Muscle layer of colon (tissue), 2 donors: ENCODE measurements at regions not wholly inside any gene's neighbourhood (a gene's known extent, or its start where the extent isn't known, plus 50 kb on each side); places are given as distances from the start of the nearest gene placed in this dataset.
"Not testable (repeated sequence)": the region's sequence is repeated elsewhere in the genome, so short reads cannot be mapped to it uniquely, and the experiment has no call there.

Experiments
- H3K27ac ChIP-seq: one replicate; pipeline ENCODE4 v1.7.0; 2013; ENCODE audit warnings: low read depth, mild to moderate bottlenecking, low read length, moderate library complexity
- H3K27me3 ChIP-seq, 2 donors: one replicate each; pipeline ENCODE4 v1.7.0; 2013; ENCODE audit warnings: low read length in 2 of 2, mild to moderate bottlenecking in 2 of 2; ENCODE audit not compliant: insufficient read depth in 2 of 2, control insufficient read depth in 1 of 2
- H3K36me3 ChIP-seq: one replicate; pipeline ENCODE4 v1.7.0; 2013; ENCODE audit warnings: mild to moderate bottlenecking, low read length; ENCODE audit not compliant: insufficient read depth
- H3K4me1 ChIP-seq: one replicate; pipeline ENCODE4 v1.7.0; 2013; ENCODE audit warnings: mild to moderate bottlenecking, low read length; ENCODE audit not compliant: insufficient read depth
- H3K4me3 ChIP-seq, 2 donors: one replicate each; pipeline ENCODE4 v1.7.0; 2013; ENCODE audit warnings: low read length in 2 of 2, low read depth in 1 of 2, mild to moderate bottlenecking in 1 of 2, moderate library complexity in 1 of 2
- H3K9ac ChIP-seq: one replicate; pipeline ENCODE4 v1.7.0; 2013; ENCODE audit warnings: low read length
- H3K9me3 ChIP-seq: one replicate; pipeline ENCODE4 v1.7.0; 2013; ENCODE audit warnings: mild to moderate bottlenecking, low read length
- donor health status: abdominal sarcoma.
- donor health status: Adenocarcinoma of cecum.

DNA sequence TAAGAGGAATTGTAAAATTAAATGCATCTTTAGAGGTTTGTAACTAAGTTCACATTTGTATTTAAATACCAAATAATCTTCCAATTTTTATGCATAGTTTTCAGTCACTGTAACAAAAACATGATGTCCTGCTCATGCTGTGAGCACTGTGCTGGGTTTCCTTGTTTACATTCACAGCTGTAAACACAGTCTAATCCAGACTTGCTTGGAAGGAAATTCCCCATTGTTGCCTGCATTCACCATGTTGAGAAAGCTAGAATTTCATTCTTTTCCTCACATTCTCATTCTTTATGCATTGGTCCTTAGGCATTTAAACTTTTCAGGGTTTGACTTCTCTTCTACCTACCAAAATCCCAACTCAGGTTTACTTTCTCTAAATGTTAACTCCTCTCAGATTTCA is 242.0 kb upstream of the TBX18 start:
- H3K9me3 ChIP-seq = no peaks in the 10 kb centered on the region
- no peak overlapping the region for H3K9ac ChIP-seq
- H3K27ac ChIP-seq = no peak overlapping the region
- H3K36me3 ChIP-seq = no peaks in the 10 kb centered on the region
- no peaks in the 10 kb centered on the region for H3K4me1 ChIP-seq
- H3K4me3 ChIP-seq = no peak overlapping the region
- H3K27me3 ChIP-seq = no peaks in the 10 kb centered on the region

DNA sequence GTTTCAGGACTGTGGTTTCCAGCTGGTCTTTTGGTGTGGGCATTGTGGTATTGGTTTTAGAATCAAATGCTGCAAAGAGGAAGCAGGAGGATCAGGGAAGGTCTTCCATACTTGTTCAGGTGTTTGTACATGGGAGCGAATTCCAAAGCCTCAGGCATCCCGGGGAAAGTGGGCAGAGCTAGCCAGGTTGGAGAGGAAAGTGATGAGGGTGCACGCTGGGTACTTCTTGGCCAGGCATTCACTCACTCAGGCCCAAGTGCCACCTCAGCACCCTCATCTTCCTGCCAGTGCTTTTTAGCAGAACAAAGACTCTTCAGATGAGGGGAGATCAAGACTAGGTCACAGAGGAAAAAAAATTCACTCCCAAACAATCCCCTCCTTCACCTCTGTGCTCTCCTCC is 241.1 kb upstream of the TBX18 start:
- Histone ChIP-seq H3K4me3 (no peak overlapping the region), H3K27ac (no peak overlapping the region), H3K27me3 (no peaks in the 10 kb centered on the region), H3K4me1 (no peaks in the 10 kb centered on the region), H3K9me3 (no peaks in the 10 kb centered on the region), H3K9ac (no peak overlapping the region), H3K36me3 (no peaks in the 10 kb centered on the region)

- Histone ChIP-seq H3K9me3 (no peaks in the 10 kb centered on the region), H3K4me1 (no peaks in the 10 kb centered on the region), H3K27me3 (no peaks in the 10 kb centered on the region), H3K27ac (no peak overlapping the region), H3K9ac (no peak overlapping the region), H3K4me3 (no peak overlapping the region), H3K36me3 (no peaks in the 10 kb centered on the region)
Observed at GRCh38 chr6:85004361-85004995, 240.1 kb upstream of the TBX18 start.

DNA sequence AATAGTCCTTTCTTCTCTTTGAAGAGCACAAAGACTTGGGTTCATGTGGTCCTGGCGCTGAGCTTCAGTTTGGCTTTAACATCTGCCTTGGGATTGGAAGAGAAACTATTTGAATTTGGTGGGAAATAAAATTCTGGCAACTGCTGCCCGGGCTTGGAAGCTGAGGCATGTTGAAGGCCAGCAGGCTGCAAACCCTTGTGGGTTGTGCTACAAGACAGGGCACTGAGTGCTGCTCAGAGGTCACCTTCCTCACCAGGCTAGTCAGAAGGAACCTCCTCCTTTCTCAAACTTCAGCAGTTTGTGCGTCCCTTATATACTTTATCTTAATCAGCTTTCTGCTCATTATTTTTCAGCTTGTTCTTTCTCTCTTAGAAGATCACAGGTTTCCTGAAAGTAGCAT is 238.4 kb upstream of the TBX18 start:
- Histone ChIP-seq H3K9ac (no peak overlapping the region), H3K4me1 (no peaks in the 10 kb centered on the region), H3K27ac (no peak overlapping the region), H3K36me3 (no peaks in the 10 kb centered on the region), H3K4me3 (no peak overlapping the region), H3K9me3 (no peaks in the 10 kb centered on the region), H3K27me3 (no peaks in the 10 kb centered on the region)

GRCh38 chr6:85000001-85000400 is 235.6 kb upstream of the TBX18 start:
- no peak overlapping the region for H3K9ac ChIP-seq
- no peaks in the 10 kb centered on the region for H3K9me3 ChIP-seq
- H3K27me3 ChIP-seq = no peaks in the 10 kb centered on the region
- no peaks in the 10 kb centered on the region for H3K4me1 ChIP-seq
- no peaks in the 10 kb centered on the region for H3K36me3 ChIP-seq
- no peak overlapping the region for H3K27ac ChIP-seq
- no peak overlapping the region for H3K4me3 ChIP-seq

- Histone ChIP-seq H3K9ac (no peak overlapping the region), H3K36me3 (no peaks in the 10 kb centered on the region), H3K27ac (no peak overlapping the region), H3K4me3 (no peak overlapping the region), H3K9me3 (no peaks in the 10 kb centered on the region), H3K27me3 (no peaks in the 10 kb centered on the region), H3K4me1 (no peaks in the 10 kb centered on the region)
Observed at GRCh38 chr6:84998223-84998622, 233.8 kb upstream of the TBX18 start.

GRCh38 chr6:84988766-84989165 is 224.4 kb upstream of the TBX18 start:
- not testable (repeated sequence) for H3K27ac ChIP-seq, H3K36me3 ChIP-seq, H3K4me3 ChIP-seq, H3K9ac ChIP-seq, H3K9me3 ChIP-seq, H3K4me1 ChIP-seq, H3K27me3 ChIP-seq

- H3K27me3 ChIP-seq, H3K4me3 ChIP-seq, H3K9me3 ChIP-seq, H3K4me1 ChIP-seq, H3K27ac ChIP-seq, H3K9ac ChIP-seq, H3K36me3 ChIP-seq: not testable (repeated sequence)
Observed at GRCh38 chr6:84985490-84985889, 221.1 kb upstream of the TBX18 start.

- Histone ChIP-seq H3K4me1 (no peaks in the 10 kb centered on the region), H3K36me3 (no peaks in the 10 kb centered on the region), H3K9ac (no peak overlapping the region), H3K27ac (no peak overlapping the region), H3K4me3 (no peak overlapping the region), H3K9me3 (no peaks in the 10 kb centered on the region), H3K27me3 (no peaks in the 10 kb centered on the region)
Observed at GRCh38 chr6:84979541-84979940, 215.1 kb upstream of the TBX18 start.

DNA sequence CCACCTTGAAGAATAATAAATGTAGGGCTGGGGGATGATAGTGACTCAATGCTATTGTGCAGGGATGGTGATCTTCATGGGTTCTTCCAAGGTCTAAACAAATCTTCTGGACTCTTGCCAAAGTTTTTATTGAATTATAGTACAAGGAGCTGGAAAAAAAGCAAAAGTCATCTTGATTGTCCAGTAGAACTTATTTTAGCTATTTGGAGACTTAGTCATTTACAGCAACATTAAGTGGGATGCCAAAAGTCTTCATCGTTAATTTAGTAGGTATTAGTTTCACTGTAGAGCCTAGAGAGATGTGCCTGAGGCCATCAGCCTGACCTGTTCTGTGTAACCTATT is 212.9 kb upstream of the TBX18 start:
- Histone ChIP-seq H3K27ac (no peak overlapping the region), H3K27me3 (no peaks in the 10 kb centered on the region), H3K36me3 (no peaks in the 10 kb centered on the region), H3K9me3 (no peaks in the 10 kb centered on the region), H3K4me1 (no peaks in the 10 kb centered on the region), H3K9ac (no peak overlapping the region), H3K4me3 (no peak overlapping the region)

DNA sequence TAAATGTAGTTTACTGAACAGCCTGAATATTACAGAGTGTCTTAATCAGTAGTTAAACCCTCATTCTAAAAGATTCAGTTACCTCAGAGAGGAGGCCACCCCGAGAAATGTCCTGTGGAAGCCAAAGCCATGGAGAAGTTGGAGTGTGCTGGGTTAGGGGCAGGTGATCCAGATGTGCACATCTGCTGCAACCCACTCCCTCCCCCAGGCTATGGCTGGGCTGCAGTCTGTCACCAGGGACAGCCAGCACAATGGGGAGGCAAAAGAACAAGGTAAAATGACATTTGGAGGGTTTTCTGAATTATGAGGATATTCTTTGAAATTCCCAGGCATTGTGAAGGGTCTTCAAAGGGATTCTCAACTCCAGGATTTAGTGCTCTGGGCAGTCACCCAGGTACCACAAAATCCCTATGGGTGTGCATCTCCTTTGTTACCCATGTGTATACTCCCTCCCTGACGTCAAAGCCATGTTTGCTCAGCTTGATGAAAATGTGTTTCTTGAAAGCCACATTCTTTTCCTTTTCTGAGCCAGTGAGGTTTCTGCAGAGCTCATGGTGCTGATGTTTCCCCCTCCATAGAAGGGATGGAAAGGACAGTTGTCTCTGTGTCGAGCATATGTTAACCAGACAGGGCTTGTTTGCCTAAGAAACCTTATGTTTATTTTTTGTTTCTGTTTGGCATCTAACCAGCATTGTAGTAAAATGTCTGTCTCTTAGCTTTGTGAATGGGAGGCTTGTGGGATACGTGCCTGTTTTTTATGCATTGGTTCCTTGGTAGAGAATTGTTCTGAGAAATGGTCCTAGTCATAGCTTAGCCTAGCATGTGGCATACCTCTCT is 212.3 kb upstream of the TBX18 start:
- no peak overlapping the region for H3K9ac ChIP-seq

DNA sequence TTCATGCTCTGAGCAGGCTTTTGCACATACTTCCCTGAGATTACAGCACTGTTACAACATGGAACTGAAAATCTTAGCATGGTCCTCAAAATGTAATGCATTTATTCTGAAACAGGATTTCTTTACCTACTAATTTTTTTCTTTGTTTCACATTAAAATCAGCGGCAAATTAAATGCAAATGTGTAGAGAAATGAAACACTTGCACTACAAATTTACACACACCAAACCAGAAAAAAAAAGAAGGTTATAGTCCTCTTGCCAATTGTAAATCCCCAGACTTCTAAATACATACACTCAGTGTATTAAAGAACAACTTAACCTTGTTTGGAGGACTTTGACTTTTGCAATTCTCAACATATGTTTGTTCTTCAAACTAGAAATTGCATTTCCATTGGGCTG is 210.9 kb upstream of the TBX18 start:
- H3K9ac ChIP-seq = no peak overlapping the region
- no peak overlapping the region for H3K27ac ChIP-seq
- no peaks in the 10 kb centered on the region for H3K27me3 ChIP-seq

More for the DNA sequence above, 212.3 kb upstream of the TBX18 start:
- no peaks in the 10 kb centered on the region for H3K4me1 ChIP-seq
- no peak overlapping the region for H3K4me3 ChIP-seq
- H3K9me3 ChIP-seq = no peaks in the 10 kb centered on the region
- H3K36me3 ChIP-seq = no peaks in the 10 kb centered on the region
- H3K27me3 ChIP-seq = no peaks in the 10 kb centered on the region
- no peak overlapping the region for H3K27ac ChIP-seq

More for the DNA sequence above, 210.9 kb upstream of the TBX18 start:
- Histone ChIP-seq H3K36me3 (no peaks in the 10 kb centered on the region), H3K4me1 (no peaks in the 10 kb centered on the region), H3K9me3 (no peaks in the 10 kb centered on the region), H3K4me3 (no peak overlapping the region)
